ENCODE measurements at regions not wholly inside any gene's neighbourhood (a gene's known extent, or its start where the extent isn't known, plus 50 kb on each side); places are given as distances from the start of the nearest gene placed in this dataset.

DNA sequence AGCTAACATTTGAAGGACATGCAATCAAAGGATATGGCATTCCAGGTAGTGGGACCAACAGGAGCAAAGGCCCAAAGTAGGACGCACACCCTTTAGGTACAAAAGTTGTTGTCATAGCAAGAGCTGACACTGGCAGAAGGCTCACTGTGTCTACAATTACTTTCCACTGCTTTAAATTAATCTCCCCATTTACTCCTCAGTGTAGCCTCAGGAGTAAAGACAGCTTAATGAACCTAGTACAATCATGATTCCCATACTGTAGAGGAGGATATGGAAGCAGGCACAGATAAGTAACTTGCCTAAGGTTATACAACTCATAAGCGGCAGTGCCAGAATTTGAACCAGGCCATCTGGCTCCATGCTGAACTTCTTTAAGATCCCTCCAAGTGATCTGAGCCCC is 212.9 kb upstream of the SFSWAP start:
- TF ChIP-seq, protein P1, sequence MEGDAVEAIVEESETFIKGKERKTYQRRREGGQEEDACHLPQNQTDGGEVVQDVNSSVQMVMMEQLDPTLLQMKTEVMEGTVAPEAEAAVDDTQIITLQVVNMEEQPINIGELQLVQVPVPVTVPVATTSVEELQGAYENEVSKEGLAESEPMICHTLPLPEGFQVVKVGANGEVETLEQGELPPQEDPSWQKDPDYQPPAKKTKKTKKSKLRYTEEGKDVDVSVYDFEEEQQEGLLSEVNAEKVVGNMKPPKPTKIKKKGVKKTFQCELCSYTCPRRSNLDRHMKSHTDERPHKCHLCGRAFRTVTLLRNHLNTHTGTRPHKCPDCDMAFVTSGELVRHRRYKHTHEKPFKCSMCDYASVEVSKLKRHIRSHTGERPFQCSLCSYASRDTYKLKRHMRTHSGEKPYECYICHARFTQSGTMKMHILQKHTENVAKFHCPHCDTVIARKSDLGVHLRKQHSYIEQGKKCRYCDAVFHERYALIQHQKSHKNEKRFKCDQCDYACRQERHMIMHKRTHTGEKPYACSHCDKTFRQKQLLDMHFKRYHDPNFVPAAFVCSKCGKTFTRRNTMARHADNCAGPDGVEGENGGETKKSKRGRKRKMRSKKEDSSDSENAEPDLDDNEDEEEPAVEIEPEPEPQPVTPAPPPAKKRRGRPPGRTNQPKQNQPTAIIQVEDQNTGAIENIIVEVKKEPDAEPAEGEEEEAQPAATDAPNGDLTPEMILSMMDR (IDR thresholded peaks at IDR 0.05; ENCODE audit: low read depth, low read length): no peak
- Histone ChIP-seq H3K27ac (no peak overlapping the region), H3K36me3 (no peaks in the 10 kb centered on the region), H3K27me3 (no peaks in the 10 kb centered on the region), H3K4me3 (no peak overlapping the region), H3K4me1 (ENCODE audit: low read depth) (no peaks in the 10 kb centered on the region), H3K9me3 (ENCODE audit: low read depth) (no peaks in the 10 kb centered on the region)
- DNase-seq (ENCODE audit: low read depth in 1 of 2, low spot score in 1 of 2): no peak

DNA sequence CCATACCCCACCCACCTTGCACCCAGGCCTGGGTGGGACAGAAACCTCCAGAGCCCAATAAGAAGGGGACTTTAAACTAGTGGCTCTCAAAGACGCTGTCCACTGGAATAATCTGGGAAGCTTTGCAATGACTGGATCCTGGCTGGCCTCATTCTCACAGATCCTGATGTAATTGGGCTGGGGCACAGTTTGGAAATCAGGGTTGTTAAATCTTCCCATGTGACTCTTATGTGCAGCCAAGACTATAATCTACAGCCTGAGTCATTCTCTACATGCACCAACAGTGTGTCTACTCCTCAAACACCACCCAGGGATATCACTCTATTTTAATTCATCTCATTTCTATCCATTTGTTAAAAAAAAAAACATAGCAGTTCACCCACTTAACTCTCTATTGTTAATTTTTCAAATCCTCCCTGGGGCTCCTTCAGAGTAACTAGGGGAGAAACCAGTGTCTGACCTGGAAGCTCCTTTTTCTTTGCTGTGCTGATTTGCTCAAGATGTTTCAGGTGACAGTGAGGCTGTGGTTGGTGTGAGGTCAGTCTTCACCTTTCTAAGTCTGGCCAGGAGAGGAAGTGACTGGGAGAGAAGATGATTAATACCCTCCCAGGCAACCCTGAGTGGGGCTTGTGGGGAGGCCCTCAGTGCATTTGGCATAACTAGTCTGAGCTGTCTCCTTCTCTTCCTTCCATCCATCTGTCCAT is 211.6 kb upstream of the SFSWAP start:
- TF ChIP-seq, protein P1 (IDR thresholded peaks at IDR 0.05; ENCODE audit: low read depth, low read length): no peak
- no peak overlapping the region for H3K27ac ChIP-seq
- no peaks in the 10 kb centered on the region for H3K36me3 ChIP-seq
- DNase-seq (ENCODE audit: low read depth in 1 of 2, low spot score in 1 of 2): no peak
- no peaks in the 10 kb centered on the region for H3K27me3 ChIP-seq
- H3K9me3 ChIP-seq (ENCODE audit: low read depth): no peaks in the 10 kb centered on the region
- H3K4me3 ChIP-seq: no peak overlapping the region
- no peaks in the 10 kb centered on the region for H3K4me1 ChIP-seq (ENCODE audit: low read depth)

DNA sequence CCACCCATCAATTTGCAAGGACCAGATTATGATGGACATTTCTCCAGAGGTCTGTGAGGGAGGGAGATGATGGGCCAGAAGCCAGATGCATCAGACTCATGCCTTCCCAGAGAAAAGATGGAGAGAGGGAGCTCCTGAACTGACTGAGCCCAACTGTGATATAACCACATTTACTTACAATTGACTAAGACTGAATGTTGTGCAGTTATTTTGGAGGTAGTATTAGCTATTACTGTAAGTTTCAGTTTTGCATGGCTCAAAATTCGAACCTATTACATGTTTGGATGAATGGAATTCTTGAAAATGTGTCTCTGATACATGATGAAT is 211.1 kb upstream of the SFSWAP start:
- H3K36me3 ChIP-seq: no peaks in the 10 kb centered on the region
- H3K4me3 ChIP-seq: no peak overlapping the region
- TF ChIP-seq, protein P1 (IDR thresholded peaks at IDR 0.05; ENCODE audit: low read depth, low read length): no peak
- no peaks in the 10 kb centered on the region for H3K4me1 ChIP-seq (ENCODE audit: low read depth)
- H3K27ac ChIP-seq: no peak overlapping the region
- no peaks in the 10 kb centered on the region for H3K9me3 ChIP-seq (ENCODE audit: low read depth)
- no peak for DNase-seq (ENCODE audit: low read depth in 1 of 2, low spot score in 1 of 2)
- H3K27me3 ChIP-seq: no peaks in the 10 kb centered on the region

DNA sequence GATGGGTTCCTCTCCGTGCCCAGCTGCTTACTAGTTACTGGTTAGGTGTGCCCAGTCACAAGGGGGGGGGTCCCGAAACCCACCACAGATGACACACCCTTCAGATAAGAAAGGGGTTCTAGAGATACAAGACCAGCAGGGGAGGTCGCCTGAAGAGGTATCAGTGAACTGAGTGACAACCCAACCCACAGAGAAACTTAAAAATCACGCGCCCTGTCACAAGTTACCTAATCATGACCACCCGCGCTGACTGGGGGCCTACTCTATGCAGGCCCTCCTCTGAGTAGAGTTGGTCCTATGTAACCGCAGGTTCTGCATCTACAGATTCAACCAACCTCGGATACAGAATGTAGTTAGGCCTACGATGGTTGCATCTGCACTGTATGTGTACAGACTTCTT is 210.3 kb upstream of the SFSWAP start:
- TF ChIP-seq, protein P1 (IDR thresholded peaks at IDR 0.05; ENCODE audit: low read depth, low read length): no peak
- no peak overlapping the region for H3K4me3 ChIP-seq
- H3K36me3 ChIP-seq: no peaks in the 10 kb centered on the region
- no peaks in the 10 kb centered on the region for H3K4me1 ChIP-seq (ENCODE audit: low read depth)
- no peaks in the 10 kb centered on the region for H3K9me3 ChIP-seq (ENCODE audit: low read depth)
- H3K27ac ChIP-seq: no peak overlapping the region
- no peak for DNase-seq (ENCODE audit: low read depth in 1 of 2, low spot score in 1 of 2)
- H3K27me3 ChIP-seq: no peaks in the 10 kb centered on the region

DNA sequence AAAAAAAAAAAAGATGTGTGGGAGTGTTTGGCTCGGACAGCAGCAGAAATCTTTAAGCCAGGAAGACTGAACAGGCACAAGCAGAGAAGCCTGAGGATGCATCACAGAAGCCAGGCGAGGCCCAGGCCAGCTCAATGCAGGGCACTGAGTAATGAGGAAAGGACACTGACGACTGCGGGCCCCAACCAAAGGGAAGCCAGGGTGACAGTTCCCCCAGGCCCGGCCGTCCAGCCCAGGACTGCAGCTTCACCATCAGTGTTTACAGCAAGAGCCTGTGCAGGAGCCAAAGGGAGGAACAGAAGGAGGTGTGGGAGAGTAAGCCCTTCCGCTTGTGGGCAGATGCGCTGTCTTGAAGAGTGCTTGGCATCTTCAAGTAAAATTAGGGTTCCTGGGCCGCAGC is 205.3 kb upstream of the SFSWAP start:
- Histone ChIP-seq H3K4me3 (no peak overlapping the region), H3K4me1 (ENCODE audit: low read depth) (no peaks in the 10 kb centered on the region), H3K27ac (no peak overlapping the region), H3K9me3 (ENCODE audit: low read depth) (no peaks in the 10 kb centered on the region), H3K36me3 (no peaks in the 10 kb centered on the region), H3K27me3 (no peaks in the 10 kb centered on the region)
- DNase-seq (ENCODE audit: low read depth in 1 of 2, low spot score in 1 of 2): no peak
- TF ChIP-seq, protein P1 (IDR thresholded peaks at IDR 0.05; ENCODE audit: low read depth, low read length): no peak
